ENCODE measurements at regions not wholly inside any gene's neighbourhood (a gene's known extent, or its start where the extent isn't known, plus 50 kb on each side); places are given as distances from the start of the nearest gene placed in this dataset.
A peak's percentile ranks its signal among the peaks of the same experiment; 100 is the strongest.

DNA sequence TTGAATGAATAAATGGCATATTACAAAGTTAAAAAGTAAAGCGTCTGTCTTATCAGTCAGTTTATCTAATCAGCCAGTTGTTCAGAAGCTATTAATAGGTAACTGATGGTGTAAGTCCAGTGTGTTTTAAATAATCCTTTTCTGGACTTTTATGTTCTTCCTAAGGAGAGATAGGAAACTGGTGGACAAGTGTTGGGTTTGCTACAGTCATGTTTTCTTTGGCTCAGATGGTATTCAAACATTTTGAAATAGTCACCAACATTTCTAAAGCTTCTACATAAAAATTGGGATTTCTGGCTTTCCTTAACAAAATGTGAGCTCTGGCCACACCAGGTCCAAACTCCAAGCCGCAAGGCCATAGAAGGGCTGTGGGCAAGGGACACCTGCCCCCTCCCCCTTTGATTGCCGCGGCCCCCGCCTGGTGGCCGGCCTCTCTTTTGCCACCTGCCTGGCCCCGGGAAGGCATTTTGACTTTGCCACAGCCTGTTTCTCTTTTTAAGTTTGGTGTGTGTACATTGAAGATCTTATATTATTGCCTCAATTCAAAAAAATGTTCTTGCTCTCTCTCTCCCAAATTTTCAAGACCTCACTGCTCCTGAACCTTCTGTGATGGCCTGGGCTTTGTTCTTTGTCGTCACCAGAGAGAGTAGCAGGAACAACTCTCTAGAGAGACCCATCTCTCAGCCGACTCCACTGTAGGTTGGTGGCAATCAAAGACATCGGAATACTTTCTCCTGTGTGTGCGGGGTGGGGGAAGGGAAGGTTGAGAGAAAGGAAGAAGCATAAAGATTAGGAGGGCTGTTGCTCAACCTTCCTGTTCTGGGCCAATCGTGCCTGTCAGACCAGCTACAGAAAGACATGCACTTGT, 84.0 kb upstream of the ZNF217 start:
- peaks cover 2% of the 10 kb centered on the region; the same call in 1 of the 2 replicates for H3K4me1 ChIP-seq (ENCODE audit: insufficient read depth, low read length)
- H4K91ac ChIP-seq (ENCODE audit: insufficient read length, low read depth, low read length), result no peak overlapping the region
- Mint-ChIP-seq H3K4me3 (peak overlapping the region; percentile 10 to 16; a peak in 3 of 5 replicates), H3K27ac (peak overlapping the region; percentile 77 to 89 (median 89)), H3K9me3 (no peaks in the 10 kb centered on the region; a peak in 1 of 5 replicates), H3K27me3 (ENCODE audit: low read depth) (no peaks in the 10 kb centered on the region), H3K4me1 (peaks cover 29 to 35% of the 10 kb centered on the region in 2 experiments), H3K36me3 (ENCODE audit: insufficient read depth in 1 of 3, low read depth in 3 of 3) (0 out of 7 replicates have a peak, but pooled peaks cover 0 to 4% (median 0%) of the 10 kb centered on the region in 3 experiments)
- no peak overlapping the region for H2AK5ac ChIP-seq (ENCODE audit: insufficient read length, low read length)
- H3K79me2 ChIP-seq (ENCODE audit: insufficient read depth, low read length), result no peaks in the 10 kb centered on the region
- TF ChIP-seq, protein P1, sequence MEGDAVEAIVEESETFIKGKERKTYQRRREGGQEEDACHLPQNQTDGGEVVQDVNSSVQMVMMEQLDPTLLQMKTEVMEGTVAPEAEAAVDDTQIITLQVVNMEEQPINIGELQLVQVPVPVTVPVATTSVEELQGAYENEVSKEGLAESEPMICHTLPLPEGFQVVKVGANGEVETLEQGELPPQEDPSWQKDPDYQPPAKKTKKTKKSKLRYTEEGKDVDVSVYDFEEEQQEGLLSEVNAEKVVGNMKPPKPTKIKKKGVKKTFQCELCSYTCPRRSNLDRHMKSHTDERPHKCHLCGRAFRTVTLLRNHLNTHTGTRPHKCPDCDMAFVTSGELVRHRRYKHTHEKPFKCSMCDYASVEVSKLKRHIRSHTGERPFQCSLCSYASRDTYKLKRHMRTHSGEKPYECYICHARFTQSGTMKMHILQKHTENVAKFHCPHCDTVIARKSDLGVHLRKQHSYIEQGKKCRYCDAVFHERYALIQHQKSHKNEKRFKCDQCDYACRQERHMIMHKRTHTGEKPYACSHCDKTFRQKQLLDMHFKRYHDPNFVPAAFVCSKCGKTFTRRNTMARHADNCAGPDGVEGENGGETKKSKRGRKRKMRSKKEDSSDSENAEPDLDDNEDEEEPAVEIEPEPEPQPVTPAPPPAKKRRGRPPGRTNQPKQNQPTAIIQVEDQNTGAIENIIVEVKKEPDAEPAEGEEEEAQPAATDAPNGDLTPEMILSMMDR (conservative IDR thresholded peaks at IDR 0.05), result 0 out of 3 replicates have a peak, but pooled peaks have one; percentile 19
- peak; percentile 42 for DNase-seq
- H3K9me3 ChIP-seq (ENCODE audit: control insufficient read depth, low read depth, low read length), result no peaks in the 10 kb centered on the region
- no peak overlapping the region for H3K27ac ChIP-seq (ENCODE audit: insufficient read length, low read depth, low read length)
- no peak overlapping the region for H3T11ph ChIP-seq (ENCODE audit: low read length)
- H4K8ac ChIP-seq (replicated peaks; ENCODE audit: insufficient read length, low read depth, low read length), result no peak overlapping the region
- no peak overlapping the region for H3K56ac ChIP-seq (ENCODE audit: insufficient read length, low read depth, low read length)
- H3K23me2 ChIP-seq (ENCODE audit: insufficient read length, low read depth, low read length, poor library complexity, severe bottlenecking), result peaks cover 3% of the 10 kb centered on the region
- no peak overlapping the region for H3K4ac ChIP-seq (ENCODE audit: low read depth, low read length)
- no peak overlapping the region for H2BK5ac ChIP-seq (ENCODE audit: insufficient read length, low read length)
- H3K18ac ChIP-seq (ENCODE audit: insufficient read length, low read depth, low read length), result no peak overlapping the region
- H3K23ac ChIP-seq (ENCODE audit: insufficient read length, low read depth, low read length), result no peak overlapping the region
- peak overlapping the region; percentile 43 for H3K4me2 ChIP-seq (ENCODE audit: insufficient read depth, insufficient read length, low read length)
- no peaks in the 10 kb centered on the region for H4K20me1 ChIP-seq (ENCODE audit: control insufficient read depth, insufficient read depth, insufficient read length)
- no CpG with 5 or more reads among the region's 12 CpGs for WGBS (ENCODE audit: extremely low coverage, insufficient read length, low lambda C conversion rate)
- no peak overlapping the region for H2BK120ac ChIP-seq (ENCODE audit: low read depth, low read length, poor library complexity, severe bottlenecking)
- no peak overlapping the region for H4K5ac ChIP-seq (ENCODE audit: insufficient read length, low read depth, low read length)
- no peaks in the 10 kb centered on the region for H3K79me1 ChIP-seq (ENCODE audit: insufficient read depth, low read depth, low read length, poor library complexity, severe bottlenecking)
- H2AFZ ChIP-seq (ENCODE audit: low read length), result peak overlapping the region; percentile 93
- H2BK20ac ChIP-seq (ENCODE audit: low read depth, low read length, poor library complexity, severe bottlenecking), result no peak overlapping the region
- no peak overlapping the region for H3K14ac ChIP-seq (ENCODE audit: insufficient read depth, low read length)
- no peak overlapping the region for H3K9ac ChIP-seq (ENCODE audit: extremely low read depth, insufficient read length, low read length)
- peak overlapping the region; percentile 64 for H2BK12ac ChIP-seq (ENCODE audit: insufficient read length, low read depth, low read length)
- H3K27me3 ChIP-seq (ENCODE audit: insufficient read depth, low read length), result no peaks in the 10 kb centered on the region
- H2BK15ac ChIP-seq (ENCODE audit: low read depth, low read length), result no peak overlapping the region
